ENCODE measurements at regions not wholly inside any gene's neighbourhood (a gene's known extent, or its start where the extent isn't known, plus 50 kb on each side); places are given as distances from the start of the nearest gene placed in this dataset.

GRCh38 chr2:82257796-82258555, 1953.4 kb upstream of the LRRTM1 start:
- Mint-ChIP-seq H3K27me3 (no peaks in the 10 kb centered on the region), H3K4me3 (no peak overlapping the region), H3K36me3 (peaks cover 0 to 7% (median 0%) of the 10 kb centered on the region in 3 donors), H3K27ac (no peak overlapping the region), H3K4me1 (no peaks in the 10 kb centered on the region), H3K9me3 (peaks cover 3 to 62% (median 32%) of the 10 kb centered on the region in 9 donors)
- ATAC-seq = no peak
- POLR2A ChIA-PET = no interaction called here
- DNase-seq = no peak

- peaks cover 3 to 62% (median 34%) of the 10 kb centered on the region in 9 donors for H3K9me3 Mint-ChIP-seq
- POLR2A ChIA-PET = no interaction called here
- no peak overlapping the region for H3K4me3 Mint-ChIP-seq
- DNase-seq = no peak
- peaks cover 0 to 7% (median 0%) of the 10 kb centered on the region in 3 donors for H3K36me3 Mint-ChIP-seq
- H3K4me1 Mint-ChIP-seq = no peaks in the 10 kb centered on the region
- no peaks in the 10 kb centered on the region for H3K27me3 Mint-ChIP-seq
- ATAC-seq = no peak
- H3K27ac Mint-ChIP-seq = no peak overlapping the region
Observed at GRCh38 chr2:82256983-82257632, 1952.6 kb upstream of the LRRTM1 start.

GRCh38 chr2:82256288-82256687, 1951.7 kb upstream of the LRRTM1 start:
- Mint-ChIP-seq H3K36me3 (peaks cover 0 to 7% (median 0%) of the 10 kb centered on the region in 3 donors), H3K4me1 (no peaks in the 10 kb centered on the region), H3K4me3 (no peak overlapping the region), H3K9me3 (peaks cover 3 to 69% (median 34%) of the 10 kb centered on the region in 9 donors), H3K27me3 (no peaks in the 10 kb centered on the region), H3K27ac (no peak overlapping the region)
- ATAC-seq (no peak), DNase-seq (no peak)
- POLR2A ChIA-PET = no interaction called here

GRCh38 chr2:82254728-82255127, 1950.2 kb upstream of the LRRTM1 start:
- no peak for ATAC-seq
- Mint-ChIP-seq H3K36me3 (peaks cover 0 to 7% (median 0%) of the 10 kb centered on the region in 3 donors), H3K9me3 (peaks cover 3 to 70% (median 34%) of the 10 kb centered on the region in 9 donors), H3K27ac (no peak overlapping the region), H3K4me3 (no peak overlapping the region), H3K27me3 (no peaks in the 10 kb centered on the region), H3K4me1 (no peaks in the 10 kb centered on the region)
- POLR2A ChIA-PET = no interaction called here
- no peak for DNase-seq

- no peak for DNase-seq
- no peaks in the 10 kb centered on the region for H3K4me1 Mint-ChIP-seq
- H3K27me3 Mint-ChIP-seq = no peaks in the 10 kb centered on the region
- H3K36me3 Mint-ChIP-seq = no peaks in the 10 kb centered on the region
- ATAC-seq = no peak
- H3K4me3 Mint-ChIP-seq = no peak overlapping the region
- peaks cover 11 to 40% (median 28%) of the 10 kb centered on the region in 9 donors for H3K9me3 Mint-ChIP-seq
- POLR2A ChIA-PET = no interaction called here
- H3K27ac Mint-ChIP-seq = no peak overlapping the region
Observed at GRCh38 chr2:82246220-82246775, 1941.7 kb upstream of the LRRTM1 start.

- no peaks in the 10 kb centered on the region for H3K27me3 Mint-ChIP-seq
- DNase-seq (no peak), ATAC-seq (no peak)
- H3K9me3 Mint-ChIP-seq = peaks cover 4 to 28% (median 14%) of the 10 kb centered on the region in 9 donors
- H3K4me3 Mint-ChIP-seq = no peak overlapping the region
- H3K4me1 Mint-ChIP-seq = no peaks in the 10 kb centered on the region
- H3K27ac Mint-ChIP-seq = no peak overlapping the region
- no peaks in the 10 kb centered on the region for H3K36me3 Mint-ChIP-seq
- POLR2A ChIA-PET = no interaction called here
Observed at GRCh38 chr2:82239176-82239575, 1934.6 kb upstream of the LRRTM1 start.

GRCh38 chr2:82237994-82238662, 1933.6 kb upstream of the LRRTM1 start:
- ATAC-seq (no peak), DNase-seq (no peak)
- Mint-ChIP-seq H3K4me1 (no peaks in the 10 kb centered on the region), H3K4me3 (no peak overlapping the region), H3K9me3 (peaks cover 4 to 28% (median 14%) of the 10 kb centered on the region in 9 donors), H3K36me3 (no peaks in the 10 kb centered on the region), H3K27me3 (no peaks in the 10 kb centered on the region), H3K27ac (no peak overlapping the region)
- POLR2A ChIA-PET = no interaction called here

- H3K27ac Mint-ChIP-seq = no peak overlapping the region
- H3K4me3 Mint-ChIP-seq = no peak overlapping the region
- H3K27me3 Mint-ChIP-seq = no peaks in the 10 kb centered on the region
Observed at GRCh38 chr2:82234283-82234874, 1929.8 kb upstream of the LRRTM1 start.

GRCh38 chr2:82233806-82234205, 1929.3 kb upstream of the LRRTM1 start:
- Mint-ChIP-seq H3K27ac (no peak overlapping the region), H3K4me1 (no peaks in the 10 kb centered on the region), H3K27me3 (no peaks in the 10 kb centered on the region), H3K36me3 (no peaks in the 10 kb centered on the region), H3K4me3 (no peak overlapping the region), H3K9me3 (peaks cover 0 to 9% (median 4%) of the 10 kb centered on the region in 9 donors)
- POLR2A ChIA-PET = no interaction called here
- ATAC-seq = no peak
- DNase-seq = no peak

More at GRCh38 chr2:82234283-82234874, 1929.8 kb upstream of the LRRTM1 start:
- Mint-ChIP-seq H3K4me1 (no peaks in the 10 kb centered on the region), H3K36me3 (no peaks in the 10 kb centered on the region), H3K9me3 (peaks cover 0 to 7% (median 2%) of the 10 kb centered on the region in 9 donors)
- POLR2A ChIA-PET = no interaction called here
- DNase-seq (no peak), ATAC-seq (no peak)

- no peaks in the 10 kb centered on the region for H3K36me3 Mint-ChIP-seq
- POLR2A ChIA-PET = no interaction called here
- no peaks in the 10 kb centered on the region for H3K27me3 Mint-ChIP-seq
- peaks cover 0 to 9% (median 4%) of the 10 kb centered on the region in 9 donors for H3K9me3 Mint-ChIP-seq
- H3K4me1 Mint-ChIP-seq = no peaks in the 10 kb centered on the region
- H3K4me3 Mint-ChIP-seq = no peak overlapping the region
- H3K27ac Mint-ChIP-seq = no peak overlapping the region
- DNase-seq (no peak), ATAC-seq (no peak)
Observed at GRCh38 chr2:82230406-82230805, 1925.9 kb upstream of the LRRTM1 start.

GRCh38 chr2:82226441-82226840, 1921.9 kb upstream of the LRRTM1 start:
- POLR2A ChIA-PET = no interaction called here
- ATAC-seq (no peak), DNase-seq (no peak)
- Mint-ChIP-seq H3K4me1 (no peaks in the 10 kb centered on the region), H3K27me3 (no peaks in the 10 kb centered on the region), H3K4me3 (no peak overlapping the region), H3K9me3 (peaks cover 3 to 40% (median 8%) of the 10 kb centered on the region in 9 donors), H3K27ac (no peak overlapping the region), H3K36me3 (peaks cover 0 to 9% (median 0%) of the 10 kb centered on the region in 3 donors)

GRCh38 chr2:82224301-82224940, 1919.9 kb upstream of the LRRTM1 start:
- DNase-seq = no peak
- no peak overlapping the region for H3K4me3 Mint-ChIP-seq
- POLR2A ChIA-PET = no interaction called here
- H3K27me3 Mint-ChIP-seq = no peaks in the 10 kb centered on the region
- H3K4me1 Mint-ChIP-seq = no peaks in the 10 kb centered on the region
- H3K36me3 Mint-ChIP-seq = peaks cover 0 to 9% (median 0%) of the 10 kb centered on the region in 3 donors
- ATAC-seq = no peak
- peaks cover 3 to 52% (median 8%) of the 10 kb centered on the region in 9 donors for H3K9me3 Mint-ChIP-seq
- H3K27ac Mint-ChIP-seq = no peak overlapping the region

Measured in naive thymus-derived CD8-positive, alpha-beta T cell (primary cell).